ENCODE measurements at regions not wholly inside any gene's neighbourhood (a gene's known extent, or its start where the extent isn't known, plus 50 kb on each side); places are given as distances from the start of the nearest gene placed in this dataset.

DNA sequence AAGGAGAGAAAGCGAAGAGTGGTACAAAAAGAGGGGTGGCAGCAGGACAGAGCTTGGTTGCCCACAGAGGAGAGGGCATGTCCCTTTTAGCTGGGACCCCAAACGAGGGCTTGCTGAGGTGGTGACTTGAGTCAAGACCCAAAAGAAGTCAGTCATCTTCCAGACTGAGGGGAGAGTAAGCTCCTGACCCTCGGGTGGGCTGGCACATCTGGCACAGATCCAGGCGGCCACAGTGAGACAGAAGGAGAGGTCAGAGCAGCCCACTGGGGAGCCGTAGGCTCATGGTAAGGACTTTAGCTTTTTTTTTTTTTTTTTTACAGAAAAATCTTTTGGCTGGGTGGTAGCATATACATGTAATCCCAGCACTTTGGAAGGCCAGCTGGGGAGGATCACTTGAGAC lies 77.9 kb upstream of the ST6GAL2 start:
- Mint-ChIP-seq H3K27ac (no peak overlapping the region), H3K27me3 (no peaks in the 10 kb centered on the region), H3K36me3 (no peaks in the 10 kb centered on the region), H3K9me3 (peaks cover 5% of the 10 kb centered on the region), H3K4me3 (no peak overlapping the region), H3K4me1 (ENCODE audit: low read depth) (no peaks in the 10 kb centered on the region)
- CTCF ChIA-PET: no interaction called here
- intact Hi-C loops (cut with micrococcal nuclease): no loop called here
- DNase-seq: no peak
- POLR2A ChIA-PET: no interaction called here

DNA sequence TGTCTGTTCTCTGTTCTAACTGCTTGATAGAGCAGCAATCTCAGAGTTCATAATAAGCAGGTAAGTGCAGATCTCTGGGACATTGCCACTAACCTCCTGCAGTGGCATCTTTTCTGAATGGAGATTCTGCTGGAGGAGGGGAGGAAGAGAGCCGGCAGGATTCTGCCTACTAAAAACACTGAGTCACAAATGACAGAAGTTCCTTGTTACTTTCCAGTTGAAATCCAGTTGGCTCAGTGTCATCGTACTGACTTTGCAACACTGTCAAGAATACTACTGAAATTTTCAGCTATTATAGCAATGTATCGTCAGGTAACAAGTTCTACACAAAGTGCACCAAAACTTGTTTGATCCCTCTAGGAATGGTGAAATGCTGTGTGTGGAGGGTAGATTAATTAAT lies 79.6 kb upstream of the ST6GAL2 start:
- POLR2A ChIA-PET: no interaction called here
- Mint-ChIP-seq H3K27ac (no peak overlapping the region), H3K36me3 (no peaks in the 10 kb centered on the region), H3K27me3 (no peaks in the 10 kb centered on the region), H3K4me3 (no peak overlapping the region), H3K9me3 (peaks cover 9% of the 10 kb centered on the region), H3K4me1 (ENCODE audit: low read depth) (no peaks in the 10 kb centered on the region)
- CTCF ChIA-PET: no interaction called here
- intact Hi-C loops (cut with micrococcal nuclease): no loop called here
- no peak for DNase-seq

DNA sequence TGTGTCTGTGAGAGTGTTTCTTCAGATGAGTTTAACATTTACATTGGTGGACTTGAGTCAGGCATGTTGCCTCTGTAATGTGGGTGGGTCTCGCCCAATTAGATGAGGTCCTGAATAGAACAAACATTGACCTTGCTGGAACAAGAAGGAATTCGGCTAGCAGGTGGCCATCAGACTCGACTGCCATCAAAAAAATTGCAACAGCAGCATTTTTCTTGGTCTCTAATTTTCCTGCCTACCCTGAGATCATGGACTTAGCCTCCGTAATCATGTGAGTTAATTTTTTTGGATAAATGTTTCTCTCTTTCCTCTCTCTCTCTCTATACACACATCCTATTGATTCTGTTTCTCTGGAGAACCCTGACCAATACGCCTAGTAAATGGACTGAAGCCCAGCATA lies 83.8 kb upstream of the ST6GAL2 start:
- DNase-seq: no peak
- intact Hi-C loops (cut with micrococcal nuclease): no loop called here
- ChIA-PET CTCF (no interaction called here), POLR2A (no interaction called here)
- Mint-ChIP-seq H3K9me3 (peaks cover 9% of the 10 kb centered on the region), H3K27me3 (no peaks in the 10 kb centered on the region), H3K36me3 (no peaks in the 10 kb centered on the region), H3K27ac (no peak overlapping the region), H3K4me1 (ENCODE audit: low read depth) (no peaks in the 10 kb centered on the region), H3K4me3 (no peak overlapping the region)

DNA sequence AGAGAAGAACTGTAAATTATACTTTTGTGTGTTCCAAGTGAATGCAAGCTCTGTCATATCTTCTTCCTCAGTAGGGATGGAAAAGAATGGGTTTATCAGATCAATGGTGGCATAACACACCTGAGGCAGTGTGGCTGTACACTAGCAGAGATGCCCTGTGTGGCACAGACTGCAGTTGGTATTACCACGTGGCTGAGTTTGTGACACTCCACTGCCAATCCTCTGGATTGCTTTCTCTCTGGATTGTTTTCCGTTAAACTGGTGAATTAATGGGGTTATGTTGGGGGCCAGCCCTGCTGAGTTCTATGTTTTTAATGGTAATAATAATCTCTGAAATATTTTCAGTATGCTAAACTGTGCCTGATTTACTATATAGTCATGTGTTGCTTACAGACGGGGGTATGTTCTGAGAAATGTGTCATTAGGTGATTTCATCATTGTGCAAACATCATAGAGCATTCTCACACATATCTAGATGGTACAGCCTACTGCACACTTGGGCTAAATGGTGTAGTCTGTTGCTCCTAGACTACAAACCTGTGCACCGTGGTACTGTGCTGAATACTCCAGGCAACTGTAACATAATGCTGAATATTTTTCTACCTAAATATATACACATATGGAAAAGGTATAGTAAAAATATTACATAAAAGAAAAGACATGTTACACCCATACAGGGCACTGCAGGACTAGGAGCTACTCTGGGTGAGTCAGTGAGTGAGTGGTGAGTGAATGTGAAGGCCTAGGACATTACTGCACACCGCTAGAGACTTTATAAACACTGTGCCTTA lies 84.7 kb upstream of the ST6GAL2 start:
- CTCF ChIA-PET: no interaction called here
- DNase-seq: no peak
- H3K4me1 Mint-ChIP-seq (ENCODE audit: low read depth): no peaks in the 10 kb centered on the region
- no peak overlapping the region for H3K27ac Mint-ChIP-seq
- H3K36me3 Mint-ChIP-seq: no peaks in the 10 kb centered on the region
- peaks cover 9% of the 10 kb centered on the region for H3K9me3 Mint-ChIP-seq
- H3K27me3 Mint-ChIP-seq: no peaks in the 10 kb centered on the region
- no peak overlapping the region for H3K4me3 Mint-ChIP-seq
- intact Hi-C loops (cut with micrococcal nuclease): no loop called here
- POLR2A ChIA-PET: no interaction called here

DNA sequence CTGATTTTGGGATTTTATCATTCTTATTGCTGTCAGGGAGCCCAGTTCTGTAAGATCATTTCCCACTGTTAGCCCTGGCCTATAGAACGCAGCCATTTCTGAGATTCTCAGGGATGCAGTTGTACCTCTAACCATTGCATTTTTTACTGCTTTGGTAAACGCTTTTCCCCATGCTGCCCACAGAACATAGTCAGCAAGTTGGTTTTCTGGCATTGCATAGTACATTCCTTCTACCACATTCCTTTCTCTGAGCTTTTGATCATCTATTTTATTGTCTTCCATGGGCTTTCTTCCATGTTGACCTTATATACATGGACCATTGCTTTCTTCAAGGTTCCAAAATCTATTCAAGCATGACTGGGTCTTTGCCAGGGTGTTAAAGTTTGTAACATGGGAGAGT lies 86.8 kb upstream of the ST6GAL2 start:
- intact Hi-C loops (cut with micrococcal nuclease): no loop called here
- H3K27me3 Mint-ChIP-seq: no peaks in the 10 kb centered on the region
- no peak for DNase-seq
- no peak overlapping the region for H3K27ac Mint-ChIP-seq
- H3K36me3 Mint-ChIP-seq: no peaks in the 10 kb centered on the region
- no peaks in the 10 kb centered on the region for H3K4me1 Mint-ChIP-seq (ENCODE audit: low read depth)
- ChIA-PET CTCF (no interaction called here), POLR2A (no interaction called here)
- peaks cover 6% of the 10 kb centered on the region for H3K9me3 Mint-ChIP-seq
- no peak overlapping the region for H3K4me3 Mint-ChIP-seq

DNA sequence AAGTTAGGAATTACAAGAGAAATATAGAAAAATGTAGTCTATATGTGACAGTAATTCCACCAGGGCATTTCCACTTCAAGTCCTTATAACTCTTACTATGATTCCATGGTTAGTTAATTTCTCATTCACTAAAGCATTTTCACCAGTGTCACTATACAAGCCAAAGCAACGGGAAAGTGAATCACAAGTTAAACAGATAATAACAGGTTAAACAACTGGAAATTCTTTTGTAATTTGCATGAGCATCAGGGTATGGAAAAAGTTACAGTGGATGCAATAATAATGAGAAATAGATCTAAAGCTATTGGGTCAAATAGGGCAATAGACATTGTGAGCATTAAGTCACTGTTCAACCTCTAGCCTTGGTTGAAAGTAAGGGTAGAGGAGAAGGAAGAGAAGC lies 88.9 kb upstream of the ST6GAL2 start:
- POLR2A ChIA-PET: no interaction called here
- Mint-ChIP-seq H3K27ac (no peak overlapping the region), H3K9me3 (peaks cover 1% of the 10 kb centered on the region), H3K4me3 (no peak overlapping the region), H3K27me3 (no peaks in the 10 kb centered on the region), H3K36me3 (no peaks in the 10 kb centered on the region), H3K4me1 (ENCODE audit: low read depth) (no peaks in the 10 kb centered on the region)
- DNase-seq: no peak
- intact Hi-C loops (cut with micrococcal nuclease): no loop called here
- CTCF ChIA-PET: no interaction called here

DNA sequence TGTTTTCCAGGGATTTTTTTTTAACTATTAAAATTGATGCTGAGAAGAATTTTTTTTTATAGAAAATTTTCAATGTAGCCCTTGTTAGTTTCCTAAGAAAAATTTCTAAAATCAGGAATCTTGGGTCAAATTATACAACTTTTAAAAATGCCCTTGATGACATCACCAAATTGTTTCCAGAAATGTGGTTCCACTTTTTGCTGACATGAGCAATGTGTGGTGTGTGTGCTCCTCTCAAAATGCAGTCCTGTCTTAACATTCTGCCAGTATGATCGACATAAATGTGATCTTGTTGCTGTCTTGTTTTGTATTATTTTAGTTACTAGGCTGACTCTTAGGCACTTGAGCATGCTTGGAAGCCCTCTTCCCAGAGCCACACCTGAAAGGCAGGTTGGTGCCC lies 89.7 kb upstream of the ST6GAL2 start:
- no peaks in the 10 kb centered on the region for H3K4me1 Mint-ChIP-seq (ENCODE audit: low read depth)
- POLR2A ChIA-PET: no interaction called here
- no peaks in the 10 kb centered on the region for H3K9me3 Mint-ChIP-seq
- DNase-seq: no peak
- intact Hi-C loops (cut with micrococcal nuclease): no loop called here
- no peak overlapping the region for H3K4me3 Mint-ChIP-seq
- H3K27me3 Mint-ChIP-seq: no peaks in the 10 kb centered on the region
- no peak overlapping the region for H3K27ac Mint-ChIP-seq
- no peaks in the 10 kb centered on the region for H3K36me3 Mint-ChIP-seq
- CTCF ChIA-PET: no interaction called here

DNA sequence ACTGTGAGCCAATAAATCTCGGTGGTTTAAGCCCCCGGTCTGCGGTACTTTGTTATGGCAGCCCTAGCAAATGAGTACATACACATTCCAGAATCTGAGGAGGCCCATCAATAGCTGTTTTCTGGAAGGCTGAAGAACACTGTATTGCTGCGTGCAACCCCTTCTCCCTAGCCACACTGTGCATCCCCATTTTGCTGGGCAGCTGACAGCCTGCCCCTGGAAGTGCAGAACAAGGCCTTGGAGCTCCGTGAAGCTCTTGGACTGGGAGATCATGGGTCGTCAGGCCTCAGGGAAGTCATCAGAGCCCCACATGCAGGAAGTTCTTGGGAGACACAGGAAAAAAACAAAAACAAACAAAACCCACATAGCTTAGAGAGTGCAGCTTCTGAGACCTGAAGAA lies 90.6 kb upstream of the ST6GAL2 start:
- no peak for DNase-seq
- Mint-ChIP-seq H3K9me3 (no peaks in the 10 kb centered on the region), H3K4me3 (no peak overlapping the region), H3K36me3 (no peaks in the 10 kb centered on the region), H3K27me3 (no peaks in the 10 kb centered on the region), H3K27ac (no peak overlapping the region), H3K4me1 (ENCODE audit: low read depth) (no peaks in the 10 kb centered on the region)
- ChIA-PET POLR2A (no interaction called here), CTCF (no interaction called here)
- intact Hi-C loops (cut with micrococcal nuclease): no loop called here

DNA sequence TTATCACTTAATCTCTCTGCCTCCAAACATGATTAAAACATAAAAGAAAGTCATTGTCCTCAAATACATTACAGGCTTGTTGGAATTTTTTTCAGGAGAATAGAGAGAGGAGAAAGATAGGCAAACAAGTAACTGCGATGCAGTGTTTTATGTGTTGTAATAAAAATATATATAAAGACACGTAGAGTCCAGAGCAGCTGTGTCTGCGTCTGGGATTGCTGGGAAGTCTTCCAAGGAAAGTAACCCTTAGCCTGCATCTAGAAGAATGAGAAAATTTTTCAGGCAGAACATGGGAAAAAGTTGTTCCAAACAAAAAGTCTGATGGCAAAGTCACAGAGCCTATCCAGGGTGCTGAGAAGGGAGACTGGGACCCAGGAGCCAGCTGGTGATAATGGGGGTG lies 91.8 kb upstream of the ST6GAL2 start:
- ChIA-PET CTCF (no interaction called here), POLR2A (no interaction called here)
- intact Hi-C loops (cut with micrococcal nuclease): no loop called here
- no peaks in the 10 kb centered on the region for H3K36me3 Mint-ChIP-seq
- H3K4me3 Mint-ChIP-seq: no peak overlapping the region
- H3K27ac Mint-ChIP-seq: no peak overlapping the region
- no peaks in the 10 kb centered on the region for H3K9me3 Mint-ChIP-seq
- no peak for DNase-seq
- H3K27me3 Mint-ChIP-seq: no peaks in the 10 kb centered on the region
- H3K4me1 Mint-ChIP-seq (ENCODE audit: low read depth): no peaks in the 10 kb centered on the region

DNA sequence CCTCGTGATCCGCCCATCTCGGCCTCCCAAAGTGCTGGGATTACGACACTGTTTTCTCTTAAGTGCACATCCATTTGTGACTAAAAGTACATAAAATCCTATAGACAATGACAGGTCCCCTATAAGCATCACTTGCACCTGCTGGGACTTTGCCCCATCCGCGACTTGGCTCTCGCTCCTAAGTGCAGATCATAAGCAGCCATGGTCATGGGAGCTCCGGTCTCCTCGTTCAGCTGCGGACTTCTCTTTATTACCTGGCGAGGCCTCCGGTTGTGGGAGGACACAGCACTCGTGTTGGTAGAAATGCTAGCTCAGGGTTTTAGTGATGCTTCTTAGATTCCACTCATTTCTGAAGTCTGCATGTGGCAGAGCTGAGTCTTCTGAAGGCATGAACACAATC lies 92.7 kb upstream of the ST6GAL2 start:
- Mint-ChIP-seq H3K36me3 (no peaks in the 10 kb centered on the region), H3K27ac (no peak overlapping the region), H3K4me3 (no peak overlapping the region), H3K9me3 (no peaks in the 10 kb centered on the region), H3K27me3 (no peaks in the 10 kb centered on the region), H3K4me1 (ENCODE audit: low read depth) (no peaks in the 10 kb centered on the region)
- intact Hi-C loops (cut with micrococcal nuclease): no loop called here
- ChIA-PET POLR2A (no interaction called here), CTCF (no interaction called here)
- DNase-seq: no peak

DNA sequence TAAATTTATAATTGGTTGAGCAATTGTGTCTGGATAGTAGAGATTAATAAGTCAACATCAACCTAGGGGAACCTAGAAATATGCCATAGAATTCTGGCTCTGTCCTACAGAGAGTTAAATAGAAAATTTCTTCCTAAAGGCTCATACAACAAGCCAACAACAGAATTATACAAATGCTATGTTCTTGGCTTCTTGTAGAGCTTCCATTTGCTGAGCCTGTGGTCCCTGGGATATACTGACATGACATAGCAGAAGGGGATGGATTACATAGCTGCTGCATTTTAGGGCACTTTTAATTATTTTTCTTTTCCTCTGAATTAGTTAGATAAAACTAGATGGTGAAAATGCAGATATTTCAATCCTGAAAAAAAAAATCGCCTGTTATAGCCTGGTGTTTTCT lies 95.5 kb upstream of the ST6GAL2 start:
- no peaks in the 10 kb centered on the region for H3K27me3 Mint-ChIP-seq
- ChIA-PET POLR2A (no interaction called here), CTCF (no interaction called here)
- no peak for DNase-seq
- no peaks in the 10 kb centered on the region for H3K36me3 Mint-ChIP-seq
- no peak overlapping the region for H3K4me3 Mint-ChIP-seq
- intact Hi-C loops (cut with micrococcal nuclease): no loop called here
- no peaks in the 10 kb centered on the region for H3K4me1 Mint-ChIP-seq (ENCODE audit: low read depth)
- H3K9me3 Mint-ChIP-seq: no peaks in the 10 kb centered on the region
- H3K27ac Mint-ChIP-seq: no peak overlapping the region

DNA sequence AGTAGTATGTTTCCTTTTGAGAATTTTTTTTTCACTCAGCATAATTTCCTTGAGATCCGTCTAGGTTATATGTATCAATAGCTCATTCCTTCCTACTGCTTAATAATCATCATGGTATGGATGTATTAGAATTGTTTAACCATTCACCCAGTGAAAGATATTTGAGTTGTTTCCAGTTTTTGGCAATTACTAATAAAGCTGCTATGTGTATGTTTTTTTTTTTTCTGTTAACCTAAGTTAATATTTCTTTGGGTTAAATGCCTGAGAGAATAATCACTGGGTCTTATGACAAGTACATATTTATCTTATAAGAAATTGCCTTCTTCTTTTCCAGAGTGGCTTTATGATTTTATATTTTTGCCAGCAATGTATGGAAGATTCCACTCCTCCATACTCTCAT lies 96.4 kb upstream of the ST6GAL2 start:
- Mint-ChIP-seq H3K4me1 (ENCODE audit: low read depth) (no peaks in the 10 kb centered on the region), H3K27me3 (no peaks in the 10 kb centered on the region), H3K4me3 (no peak overlapping the region), H3K27ac (no peak overlapping the region), H3K9me3 (no peaks in the 10 kb centered on the region), H3K36me3 (no peaks in the 10 kb centered on the region)
- intact Hi-C loops (cut with micrococcal nuclease): no loop called here
- no peak for DNase-seq
- POLR2A ChIA-PET: no interaction called here
- CTCF ChIA-PET: no interaction called here

DNA sequence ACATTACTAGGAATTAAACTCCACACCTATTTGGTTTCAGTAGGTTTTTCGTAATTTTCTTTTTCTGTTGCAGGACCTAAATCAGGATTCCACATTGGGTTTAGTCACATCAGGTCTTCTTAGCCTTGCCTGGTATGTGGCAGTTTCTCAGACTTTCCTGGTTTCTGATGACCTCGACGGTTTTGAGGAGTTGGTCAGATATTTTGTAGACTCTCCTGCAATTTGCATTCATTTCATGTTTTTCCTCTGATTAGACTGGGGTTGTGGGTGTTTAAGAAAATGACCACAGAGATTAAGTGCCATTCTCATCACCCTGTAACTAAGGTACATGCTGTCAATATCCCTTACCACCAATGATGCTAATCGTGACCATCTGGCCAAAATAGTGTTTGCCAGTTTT lies 97.3 kb upstream of the ST6GAL2 start:
- Mint-ChIP-seq H3K4me3 (no peak overlapping the region), H3K9me3 (no peaks in the 10 kb centered on the region), H3K27ac (no peak overlapping the region), H3K27me3 (no peaks in the 10 kb centered on the region), H3K36me3 (no peaks in the 10 kb centered on the region), H3K4me1 (ENCODE audit: low read depth) (no peaks in the 10 kb centered on the region)
- POLR2A ChIA-PET: no interaction called here
- no peak for DNase-seq
- CTCF ChIA-PET: no interaction called here
- intact Hi-C loops (cut with micrococcal nuclease): no loop called here

DNA sequence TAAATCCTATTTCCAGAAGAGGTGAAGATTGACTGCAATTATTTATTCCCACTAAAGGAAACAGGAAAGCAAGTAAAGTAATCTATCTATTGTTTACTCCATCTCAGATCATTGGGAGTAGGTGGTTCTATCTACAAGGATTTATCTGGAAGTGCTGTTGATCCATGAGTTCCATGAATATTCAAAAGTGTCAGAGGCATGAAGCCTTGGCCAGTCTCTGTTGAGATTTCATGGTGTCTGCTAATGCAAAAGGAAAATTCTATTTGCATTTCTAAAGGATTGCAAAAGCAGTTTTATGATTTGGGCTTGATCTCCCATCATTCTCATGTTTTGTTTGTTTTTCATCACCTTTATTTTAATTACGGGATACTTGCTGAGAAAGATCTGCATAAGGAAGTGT lies 102.4 kb upstream of the ST6GAL2 start:
- CTCF ChIA-PET: no interaction called here
- POLR2A ChIA-PET: no interaction called here
- H3K4me1 Mint-ChIP-seq (ENCODE audit: low read depth): no peaks in the 10 kb centered on the region
- no peaks in the 10 kb centered on the region for H3K9me3 Mint-ChIP-seq
- intact Hi-C loops (cut with micrococcal nuclease): no loop called here
- DNase-seq: no peak
- no peaks in the 10 kb centered on the region for H3K36me3 Mint-ChIP-seq
- no peak overlapping the region for H3K4me3 Mint-ChIP-seq
- H3K27me3 Mint-ChIP-seq: no peaks in the 10 kb centered on the region
- no peak overlapping the region for H3K27ac Mint-ChIP-seq
